MCF 10A (cell line): ENCODE measurements at regions not wholly inside any gene's neighbourhood (a gene's known extent, or its start where the extent isn't known, plus 50 kb on each side); places are given as distances from the start of the nearest gene placed in this dataset.

ENCODE experiments used
- BruUV-seq: library from RNA; stranded (reverse); fragments of 400-500 nt; replicated peaks from 2 replicates; lab custom pipeline; 2021; lab: Mats Ljungman, UMichigan
- CTCF ChIA-PET: fragments of 300-600 bp; sonication (Branson Sonifier 250); formaldehyde crosslinking; extraction: SDS; loops from one replicate; lab custom pipeline; 2021; ENCODE audit warnings: antibody characterized with exemption, inconsistent platforms; lab: Yijun Ruan, JAX
- POLR2A ChIA-PET: fragments of 300-600, 350-650 bp; sonication (Branson Sonifier 250); formaldehyde crosslinking; extraction: SDS; loops from one replicate; lab custom pipeline; 2020; ENCODE audit warnings: antibody characterized with exemption, inconsistent platforms; lab: Yijun Ruan, JAX
- DNase-seq: peaks from one replicate; pipeline ENCODE4 v3.0.0-alpha.2; 2018; ENCODE audit not compliant: unreplicated experiment
- H3K27ac Mint-ChIP-seq: one replicate; pipeline ENCODE4 v1.8.0; 2022; ENCODE audit warnings: mild to moderate bottlenecking, low read depth, mixed read lengths; ENCODE audit not compliant: unreplicated experiment
- H3K27me3 Mint-ChIP-seq: one replicate; pipeline ENCODE4 v1.8.0; 2022; ENCODE audit warnings: mixed read lengths; ENCODE audit not compliant: insufficient read depth, unreplicated experiment
- H3K36me3 Mint-ChIP-seq: one replicate; pipeline ENCODE4 v1.8.0; 2022; ENCODE audit warnings: mild to moderate bottlenecking, moderate library complexity, mixed read lengths; ENCODE audit not compliant: insufficient read depth, unreplicated experiment
- H3K4me1 Mint-ChIP-seq: one replicate; pipeline ENCODE4 v1.8.0; 2022; ENCODE audit warnings: mixed read lengths; ENCODE audit not compliant: insufficient read depth, unreplicated experiment
- H3K4me3 Mint-ChIP-seq: one replicate; pipeline ENCODE4 v1.8.0; 2022; ENCODE audit warnings: mild to moderate bottlenecking, moderate library complexity, mixed read lengths; ENCODE audit not compliant: unreplicated experiment
- H3K9me3 Mint-ChIP-seq: one replicate; pipeline ENCODE4 v1.8.0; 2022; ENCODE audit warnings: mixed read lengths; ENCODE audit not compliant: unreplicated experiment
- intact Hi-C: fragments of 100-400 bp; cut with micrococcal nuclease; formaldehyde crosslinking; loops from 2 replicates; pipeline ENCODE4 v1.14.1; 2022
- TF ChIP-seq, protein P1 (sequence below): fragments of 200-600 bp; IDR thresholded peaks from one replicate; pipeline ENCODE4 v1.8.0; 2022; ENCODE audit warnings: antibody characterized with exemption, mild to moderate bottlenecking; ENCODE audit not compliant: unreplicated experiment

DNA sequence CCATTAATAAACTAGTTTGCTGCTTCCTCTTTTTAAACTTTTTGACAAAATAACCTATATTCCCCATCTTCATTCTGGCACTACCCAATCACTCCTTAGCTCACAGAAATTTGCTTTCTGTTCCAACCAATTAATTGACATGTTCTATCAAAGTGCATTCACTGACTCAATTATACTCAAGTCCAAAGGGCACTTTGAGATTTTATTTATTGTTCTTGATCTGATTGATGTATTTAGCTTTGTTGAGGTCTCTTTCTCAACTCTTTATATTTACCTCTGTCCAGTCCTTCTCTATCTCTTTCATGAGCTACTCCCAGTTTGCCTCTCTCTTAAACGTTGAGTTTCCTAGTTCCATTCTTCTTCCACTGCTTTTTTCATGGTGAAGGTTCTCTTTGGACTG is 104.4 kb upstream of the TENT5A start:
- TF ChIP-seq, protein P1, sequence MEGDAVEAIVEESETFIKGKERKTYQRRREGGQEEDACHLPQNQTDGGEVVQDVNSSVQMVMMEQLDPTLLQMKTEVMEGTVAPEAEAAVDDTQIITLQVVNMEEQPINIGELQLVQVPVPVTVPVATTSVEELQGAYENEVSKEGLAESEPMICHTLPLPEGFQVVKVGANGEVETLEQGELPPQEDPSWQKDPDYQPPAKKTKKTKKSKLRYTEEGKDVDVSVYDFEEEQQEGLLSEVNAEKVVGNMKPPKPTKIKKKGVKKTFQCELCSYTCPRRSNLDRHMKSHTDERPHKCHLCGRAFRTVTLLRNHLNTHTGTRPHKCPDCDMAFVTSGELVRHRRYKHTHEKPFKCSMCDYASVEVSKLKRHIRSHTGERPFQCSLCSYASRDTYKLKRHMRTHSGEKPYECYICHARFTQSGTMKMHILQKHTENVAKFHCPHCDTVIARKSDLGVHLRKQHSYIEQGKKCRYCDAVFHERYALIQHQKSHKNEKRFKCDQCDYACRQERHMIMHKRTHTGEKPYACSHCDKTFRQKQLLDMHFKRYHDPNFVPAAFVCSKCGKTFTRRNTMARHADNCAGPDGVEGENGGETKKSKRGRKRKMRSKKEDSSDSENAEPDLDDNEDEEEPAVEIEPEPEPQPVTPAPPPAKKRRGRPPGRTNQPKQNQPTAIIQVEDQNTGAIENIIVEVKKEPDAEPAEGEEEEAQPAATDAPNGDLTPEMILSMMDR = no peak
- POLR2A ChIA-PET = no interaction called here
- H3K9me3 Mint-ChIP-seq = no peaks in the 10 kb centered on the region
- H3K27ac Mint-ChIP-seq = no peak overlapping the region
- no peaks in the 10 kb centered on the region for H3K4me1 Mint-ChIP-seq
- no peaks in the 10 kb centered on the region for H3K36me3 Mint-ChIP-seq
- no TSS peak for BruUV-seq
- DNase-seq = no peak
- no peaks in the 10 kb centered on the region for H3K27me3 Mint-ChIP-seq
- CTCF ChIA-PET = no interaction called here
- intact Hi-C loops = no loop called here
- no peak overlapping the region for H3K4me3 Mint-ChIP-seq

DNA sequence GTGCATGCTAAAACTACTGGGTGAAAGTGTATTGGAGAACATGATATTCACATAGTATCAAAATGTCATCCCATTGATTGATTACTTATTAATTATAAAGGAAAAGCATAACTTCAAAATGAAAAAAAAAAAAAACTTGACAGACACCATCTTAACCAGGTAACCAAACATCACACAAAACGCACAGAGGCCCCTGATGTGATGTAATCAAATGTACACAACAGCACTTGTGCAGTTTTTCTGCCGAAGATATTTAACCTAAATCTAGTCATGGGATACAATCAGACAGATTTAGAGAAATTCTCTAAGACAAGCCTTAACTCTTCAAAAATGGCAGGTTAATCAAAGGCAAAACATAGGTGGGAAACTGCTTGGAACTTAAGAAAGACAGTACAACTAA is 102.0 kb upstream of the TENT5A start:
- Mint-ChIP-seq H3K36me3 (no peaks in the 10 kb centered on the region), H3K27me3 (no peaks in the 10 kb centered on the region), H3K9me3 (no peaks in the 10 kb centered on the region), H3K27ac (no peak overlapping the region), H3K4me1 (no peaks in the 10 kb centered on the region), H3K4me3 (no peak overlapping the region)
- POLR2A ChIA-PET = no interaction called here
- TF ChIP-seq, protein P1 = no peak
- intact Hi-C loops = no loop called here
- BruUV-seq = no TSS peak
- CTCF ChIA-PET = no interaction called here
- DNase-seq = no peak

DNA sequence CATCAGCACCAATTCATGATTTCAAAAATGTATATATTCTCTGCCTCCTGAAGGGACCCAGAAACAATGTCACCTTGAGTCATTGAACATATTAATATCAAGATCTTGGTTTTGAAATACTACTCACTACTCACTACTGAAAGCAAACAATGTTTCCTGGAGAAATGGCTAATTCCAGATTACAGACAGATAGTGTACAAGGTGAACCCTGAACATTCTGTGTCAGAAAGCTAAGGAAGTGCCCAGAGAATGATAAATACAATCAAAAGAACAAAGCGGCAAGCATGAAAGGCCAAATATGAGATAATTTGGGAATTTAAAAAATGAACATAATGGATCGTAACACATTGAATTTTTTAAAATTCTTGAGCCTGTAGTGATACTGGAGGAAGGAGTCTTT is 101.5 kb upstream of the TENT5A start:
- H3K4me1 Mint-ChIP-seq = no peaks in the 10 kb centered on the region
- no peak for DNase-seq
- no peaks in the 10 kb centered on the region for H3K9me3 Mint-ChIP-seq
- no peak overlapping the region for H3K27ac Mint-ChIP-seq
- intact Hi-C loops = no loop called here
- H3K36me3 Mint-ChIP-seq = no peaks in the 10 kb centered on the region
- POLR2A ChIA-PET = no interaction called here
- no TSS peak for BruUV-seq
- CTCF ChIA-PET = no interaction called here
- TF ChIP-seq, protein P1 = no peak
- no peaks in the 10 kb centered on the region for H3K27me3 Mint-ChIP-seq
- H3K4me3 Mint-ChIP-seq = no peak overlapping the region

DNA sequence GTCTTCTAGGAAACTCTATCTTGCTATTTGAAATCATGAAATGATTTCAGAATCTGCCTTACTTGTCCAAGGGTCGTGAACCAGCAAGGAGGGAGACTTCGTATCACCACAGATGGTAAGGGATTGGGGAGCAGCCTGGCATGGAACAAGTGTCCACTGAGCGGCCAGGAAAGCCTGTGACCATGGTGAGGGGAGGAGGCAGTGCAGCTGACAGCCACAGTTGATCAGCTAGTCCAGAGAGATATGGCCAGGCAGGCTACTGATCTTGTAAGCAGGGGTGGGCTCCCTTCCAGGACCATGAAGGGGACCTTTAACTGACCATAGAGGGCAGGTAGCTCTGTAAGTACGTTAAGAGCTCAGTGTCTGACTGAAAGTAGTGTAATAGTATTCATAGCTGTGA is 96.8 kb upstream of the TENT5A start:
- no peak overlapping the region for H3K4me3 Mint-ChIP-seq

More for the DNA sequence above, 96.8 kb upstream of the TENT5A start:
- no peak for DNase-seq
- Mint-ChIP-seq H3K27ac (no peak overlapping the region), H3K4me1 (no peaks in the 10 kb centered on the region), H3K36me3 (no peaks in the 10 kb centered on the region), H3K27me3 (no peaks in the 10 kb centered on the region), H3K9me3 (no peaks in the 10 kb centered on the region)
- TF ChIP-seq, protein P1 = no peak
- ChIA-PET CTCF (no interaction called here), POLR2A (no interaction called here)
- BruUV-seq = no TSS peak
- intact Hi-C loops = no loop called here
